ENCODE measurements at regions not wholly inside any gene's neighbourhood (a gene's known extent, or its start where the extent isn't known, plus 50 kb on each side); places are given as distances from the start of the nearest gene placed in this dataset.

- Histone ChIP-seq H3K27ac (no peak overlapping the region), H3K36me3 (no peaks in the 10 kb centered on the region), H3K4me3 (ENCODE audit: low read depth, low read length) (no peak overlapping the region), H3K27me3 (ENCODE audit: insufficient read depth, low read depth, severe bottlenecking) (peaks cover 32% of the 10 kb centered on the region), H3K9me3 (ENCODE audit: severe bottlenecking) (no peaks in the 10 kb centered on the region)
- no peak for DNase-seq
- no peak for TF ChIP-seq CTCF (IDR thresholded peaks at IDR 0.05; ENCODE audit: low read depth, low read length)
Measured at GRCh38 chrX:95911062-95911461, 773.6 kb upstream of the DIAPH2 start.

GRCh38 chrX:95919605-95920004, 765.0 kb upstream of the DIAPH2 start:
- H3K9me3 ChIP-seq (ENCODE audit: severe bottlenecking) = no peaks in the 10 kb centered on the region
- H3K36me3 ChIP-seq = no peaks in the 10 kb centered on the region
- H3K27me3 ChIP-seq (ENCODE audit: insufficient read depth, low read depth, severe bottlenecking) = peaks cover 9% of the 10 kb centered on the region
- H3K4me3 ChIP-seq (ENCODE audit: low read depth, low read length) = no peak overlapping the region
- no peak for TF ChIP-seq CTCF (IDR thresholded peaks at IDR 0.05; ENCODE audit: low read depth, low read length)
- no peak for DNase-seq
- no peak overlapping the region for H3K27ac ChIP-seq

- H3K27ac ChIP-seq = no peak overlapping the region
- no peaks in the 10 kb centered on the region for H3K9me3 ChIP-seq (ENCODE audit: severe bottlenecking)
- H3K27me3 ChIP-seq (ENCODE audit: insufficient read depth, low read depth, severe bottlenecking) = peaks cover 28% of the 10 kb centered on the region
- no peak for TF ChIP-seq CTCF (IDR thresholded peaks at IDR 0.05; ENCODE audit: low read depth, low read length)
- H3K36me3 ChIP-seq = no peaks in the 10 kb centered on the region
- no peak for DNase-seq
- no peak overlapping the region for H3K4me3 ChIP-seq (ENCODE audit: low read depth, low read length)
Measured at GRCh38 chrX:95945528-95945927, 739.1 kb upstream of the DIAPH2 start.

- TF ChIP-seq CTCF (IDR thresholded peaks at IDR 0.05; ENCODE audit: low read depth, low read length) = no peak
- no peak overlapping the region for H3K4me3 ChIP-seq (ENCODE audit: low read depth, low read length)
- no peaks in the 10 kb centered on the region for H3K36me3 ChIP-seq
- H3K27me3 ChIP-seq (ENCODE audit: insufficient read depth, low read depth, severe bottlenecking) = peaks cover 6% of the 10 kb centered on the region
- DNase-seq = no peak
- no peak overlapping the region for H3K27ac ChIP-seq
- H3K9me3 ChIP-seq (ENCODE audit: severe bottlenecking) = no peaks in the 10 kb centered on the region
Measured at GRCh38 chrX:95949588-95949987, 735.1 kb upstream of the DIAPH2 start.

GRCh38 chrX:95950679-95951078, 734.0 kb upstream of the DIAPH2 start:
- no peak for TF ChIP-seq CTCF (IDR thresholded peaks at IDR 0.05; ENCODE audit: low read depth, low read length)
- H3K9me3 ChIP-seq (ENCODE audit: severe bottlenecking) = no peaks in the 10 kb centered on the region
- no peaks in the 10 kb centered on the region for H3K36me3 ChIP-seq
- peaks cover 6% of the 10 kb centered on the region for H3K27me3 ChIP-seq (ENCODE audit: insufficient read depth, low read depth, severe bottlenecking)
- H3K4me3 ChIP-seq (ENCODE audit: low read depth, low read length) = no peak overlapping the region
- H3K27ac ChIP-seq = no peak overlapping the region
- DNase-seq = no peak

GRCh38 chrX:95953564-95953963, 731.1 kb upstream of the DIAPH2 start:
- no peak overlapping the region for H3K27ac ChIP-seq
- no peak for DNase-seq
- no peaks in the 10 kb centered on the region for H3K36me3 ChIP-seq
- no peaks in the 10 kb centered on the region for H3K9me3 ChIP-seq (ENCODE audit: severe bottlenecking)
- H3K27me3 ChIP-seq (ENCODE audit: insufficient read depth, low read depth, severe bottlenecking) = peaks cover 2% of the 10 kb centered on the region
- no peak overlapping the region for H3K4me3 ChIP-seq (ENCODE audit: low read depth, low read length)
- no peak for TF ChIP-seq CTCF (IDR thresholded peaks at IDR 0.05; ENCODE audit: low read depth, low read length)
